LNCAP (cell line): ENCODE measurements at regions not wholly inside any gene's neighbourhood (a gene's known extent, or its start where the extent isn't known, plus 50 kb on each side); places are given as distances from the start of the nearest gene placed in this dataset.

ENCODE experiments used
- CTCF ChIP-seq: fragments of 450-650 bp; IDR thresholded peaks from 2 replicates; pipeline ENCODE4 v1.5.1; 2017; ENCODE audit warnings: mild to moderate bottlenecking

DNA sequence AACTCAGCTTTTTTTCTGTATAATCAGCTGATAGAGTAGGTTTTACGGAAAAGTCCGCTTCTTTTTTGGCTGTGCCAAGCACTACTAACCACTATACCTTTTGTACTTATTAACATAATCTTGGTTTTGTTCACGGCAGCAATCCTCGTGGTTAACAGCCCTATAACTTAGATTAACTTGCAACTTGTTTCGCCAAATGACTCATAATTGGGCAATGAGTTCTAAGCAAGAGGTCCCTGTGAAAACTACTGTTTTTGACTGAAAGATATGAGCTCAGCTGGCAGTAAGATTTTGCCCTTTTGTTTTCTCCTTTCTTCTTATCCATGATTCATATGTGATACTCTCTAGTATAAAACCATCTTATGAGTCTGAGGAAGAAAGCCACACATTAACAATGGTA lies 345.0 kb upstream of the PCDH15 start:
- TF ChIP-seq CTCF = no peak

DNA sequence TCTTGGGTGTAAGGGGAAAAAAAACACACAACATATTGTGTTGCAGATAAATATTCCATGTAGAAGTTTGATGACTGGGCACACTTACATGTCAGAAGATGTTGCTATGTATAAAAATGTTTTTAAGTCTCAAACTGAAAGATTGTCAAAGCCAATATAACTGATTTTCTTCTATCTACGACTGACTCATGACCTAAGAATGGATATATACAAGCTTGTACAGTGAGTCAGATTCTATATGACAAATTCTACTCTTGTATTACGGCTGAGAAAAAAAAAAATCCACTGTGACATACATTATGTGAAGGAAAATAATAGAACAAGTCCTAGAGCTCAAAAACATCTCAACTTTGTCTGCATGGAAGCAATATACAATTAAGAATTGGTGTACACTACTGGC lies 343.0 kb upstream of the PCDH15 start:
- TF ChIP-seq CTCF = no peak

- TF ChIP-seq CTCF = no peak
Observed at GRCh38 chr10:55141892-55142291, 340.9 kb upstream of the PCDH15 start.

- TF ChIP-seq CTCF = no peak
Observed at GRCh38 chr10:55137063-55137462, 336.0 kb upstream of the PCDH15 start.

- TF ChIP-seq CTCF = no peak
Observed at GRCh38 chr10:55104738-55105137, 303.7 kb upstream of the PCDH15 start.

DNA sequence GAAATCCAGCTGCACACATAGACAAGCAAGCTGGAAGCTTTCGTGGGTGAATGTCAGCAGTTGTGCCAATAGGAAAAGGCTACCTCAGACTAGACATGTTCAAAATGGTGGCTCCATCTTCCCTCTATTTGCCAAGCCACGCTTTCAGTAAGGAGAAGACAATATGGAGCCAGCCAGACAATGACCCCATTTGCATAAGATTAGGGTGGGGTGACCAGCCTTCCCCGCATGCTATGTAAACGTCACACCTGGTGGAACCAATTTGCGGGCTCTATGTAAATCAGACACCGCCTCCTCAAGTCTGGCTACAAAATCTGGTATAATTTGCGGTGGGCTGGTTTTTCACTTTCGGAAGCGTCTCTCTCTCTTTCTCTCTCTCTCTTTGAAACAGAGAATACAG lies 297.4 kb upstream of the PCDH15 start:
- TF ChIP-seq CTCF = no peak

GRCh38 chr10:55091691-55092328 lies 290.8 kb upstream of the PCDH15 start:
- peak; percentile 83 for TF ChIP-seq CTCF

DNA sequence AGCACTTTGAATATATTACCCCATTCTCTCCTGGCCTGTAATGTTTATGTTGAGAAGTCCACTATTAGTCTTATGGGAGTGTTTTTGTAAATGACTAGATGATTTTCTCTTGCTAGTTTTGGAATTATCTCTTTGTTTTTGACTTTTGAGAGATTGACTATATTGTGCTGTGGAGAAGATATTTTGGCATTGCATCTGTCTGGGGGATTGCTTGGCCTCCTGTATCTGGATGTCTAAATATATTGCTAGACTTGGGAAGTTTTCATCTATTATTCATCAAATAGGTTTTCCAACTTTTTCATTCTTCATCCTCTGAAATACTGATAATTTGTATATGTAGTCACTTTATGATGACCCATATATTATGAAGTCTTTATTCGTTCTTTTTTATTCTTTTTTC lies 277.1 kb upstream of the PCDH15 start:
- TF ChIP-seq CTCF = no peak
